A549 (cell line): ENCODE measurements at regions not wholly inside any gene's neighbourhood (a gene's known extent, or its start where the extent isn't known, plus 50 kb on each side); places are given as distances from the start of the nearest gene placed in this dataset.

Experiments
- ATAC-seq, 2 experiments: fragments of 200-7000 bp in 1 of 2; fragments of >200 bp in 1 of 2; cut with Nextera tagmentation in 1 of 2; cut with Tn5 transposase in 1 of 2; 3 replicates each; pipeline versions ENCODE4 v1.8.0 to v1.9.1; 2018 to 2020; ENCODE audit warnings: mild to moderate bottlenecking in 1 of 2, moderate library complexity in 1 of 2
- CTCF ChIA-PET: fragments of 300-600 bp; sonication (Branson Sonifier 250); formaldehyde crosslinking; extraction: SDS; loops from one replicate; lab custom pipeline; 2021; ENCODE audit warnings: antibody characterized with exemption, inconsistent platforms; lab: Yijun Ruan, JAX
- POLR2A ChIA-PET: fragments of 350-600 bp; formaldehyde crosslinking; extraction: SDS; loops from one replicate; lab custom pipeline; 2021; ENCODE audit warnings: antibody characterized with exemption, inconsistent platforms; lab: Yijun Ruan, JAX
- DNase-seq, 2 experiments: peaks; one replicate each; pipeline versions ENCODE4 v3.0.0 to v3.0.0-alpha.2; 2011 to 2016; ENCODE audit warnings: low read depth in 1 of 2, low spot score in 1 of 2
- FAIRE-seq: peaks from 2 replicates; lab custom pipeline; 2011; peaks lifted over from hg19 to GRCh38; lab: Jason Lieb, UNC
- H3K27ac ChIP-seq, 2 experiments: fragments of >200 bp; sonication (Bioruptor Twin); formaldehyde crosslinking; 3 replicates each; pipeline ENCODE4 v1.5.1; 2016 to 2017
- H3K4me1 ChIP-seq: fragments of >200 bp; sonication (Bioruptor Twin); formaldehyde crosslinking; 3 replicates; pipeline ENCODE4 v1.6.1; 2016
- H3K4me2 ChIP-seq: fragments of >200 bp; sonication (Bioruptor Twin); formaldehyde crosslinking; 3 replicates; pipeline ENCODE4 v1.6.1; 2016
- H3K4me3 ChIP-seq: fragments of >200 bp; sonication (Bioruptor Twin); formaldehyde crosslinking; 3 replicates; pipeline ENCODE4 v1.5.1; 2016
- H3K9me3 ChIP-seq: fragments of >200 bp; sonication (Bioruptor Twin); formaldehyde crosslinking; 3 replicates; pipeline ENCODE4 v1.6.1; 2016
- CBX2 ChIP-seq: fragments of 200-600 bp; sonication (generic); IDR thresholded peaks from 2 replicates; pipeline ENCODE4 v1.6.1; 2016; ENCODE audit warnings: low read depth, mild to moderate bottlenecking, borderline replicate concordance
- CEBPB ChIP-seq, 2 experiments: fragments of >200 bp in 1 of 2; sonication (Bioruptor Twin) in 1 of 2; formaldehyde crosslinking in 1 of 2; IDR thresholded peaks; 2 replicates each; pipeline ENCODE4 v1.6.1; 2012 to 2016
- CHD2 ChIP-seq: fragments of 150-350 bp; IDR thresholded peaks from 2 replicates; pipeline ENCODE4 v1.6.1; 2014; ENCODE audit warnings: low read length; ENCODE audit not compliant: partially characterized antibody
- EP300 ChIP-seq, 2 experiments: fragments of >200 bp; sonication (Bioruptor Twin); formaldehyde crosslinking; IDR thresholded peaks; 2 replicates in 1 of 2; 3 replicates in 1 of 2; pipeline ENCODE4 v1.6.1; 2016 to 2017
- GATA3 ChIP-seq: IDR thresholded peaks from 2 replicates; pipeline ENCODE4 v1.6.1; 2012; ENCODE audit warnings: borderline replicate concordance
- HDAC2 ChIP-seq: fragments of 200-600 bp; sonication (generic); IDR thresholded peaks from 2 replicates; pipeline ENCODE4 v1.6.1; 2016
- HOXA7 ChIP-seq: fragments of 250-450 bp; sonication (Bioruptor Pico); IDR thresholded peaks from 2 replicates; pipeline ENCODE4 v1.5.0; 2020; ENCODE audit warnings: mild to moderate bottlenecking, moderate library complexity
- JUN ChIP-seq, 2 experiments: fragments of >200 bp; sonication (Bioruptor Twin); formaldehyde crosslinking; IDR thresholded peaks; 2 replicates in 1 of 2; 3 replicates in 1 of 2; pipeline ENCODE4 v1.6.1; 2016 to 2017
- MAZ ChIP-seq: fragments of 150-350 bp; IDR thresholded peaks from 2 replicates; pipeline ENCODE4 v1.6.1; 2014; ENCODE audit warnings: antibody characterized with exemption, low read depth, low read length, borderline replicate concordance
- RARB ChIP-seq: fragments of 250-450 bp; sonication (Bioruptor Pico); IDR thresholded peaks from 2 replicates; pipeline ENCODE4 v1.8.0; 2021; ENCODE audit warnings: mild to moderate bottlenecking, moderate library complexity
- RCOR1 ChIP-seq: fragments of 150-350 bp; IDR thresholded peaks from 2 replicates; pipeline ENCODE4 v1.6.1; 2014; ENCODE audit warnings: antibody characterized with exemption, low read length, low read depth
- RFX5 ChIP-seq: fragments of 450-650 bp; IDR thresholded peaks from 2 replicates; pipeline ENCODE4 v1.7.1; 2014; ENCODE audit warnings: antibody characterized with exemption, mild to moderate bottlenecking, moderate library complexity
- RNF2 ChIP-seq: fragments of 200-600 bp; sonication (generic); IDR thresholded peaks from 2 replicates; pipeline ENCODE4 v1.6.1; 2016; ENCODE audit warnings: low read depth, mild to moderate bottlenecking, antibody characterized with exemption, moderate library complexity, borderline replicate concordance
- TP53 ChIP-seq: fragments of 250-450 bp; sonication (Bioruptor Pico); IDR thresholded peaks from 2 replicates; pipeline ENCODE4 v1.5.0; 2021; ENCODE audit warnings: mild to moderate bottlenecking, moderate library complexity
- ZFP36 ChIP-seq: fragments of 450-650 bp; IDR thresholded peaks from 2 replicates; pipeline ENCODE4 v1.6.1; 2014; ENCODE audit warnings: borderline replicate concordance; ENCODE audit not compliant: partially characterized antibody
- ZNF302 ChIP-seq: fragments of 250-450 bp; sonication (Bioruptor Pico); IDR thresholded peaks from 2 replicates; pipeline ENCODE4 v1.9.0; 2021; ENCODE audit warnings: inconsistent platforms, mild to moderate bottlenecking, moderate library complexity
- WGBS: methylation state at CpG from one replicate; pipeline ENCODE4 v1.1.6; 2017; ENCODE audit errors: missing lambda C conversion rate; 5-methylcytosine and 5-hydroxymethylcytosine counted together
- TF ChIP-seq, protein P1 (sequence below): IDR thresholded peaks from 2 replicates; pipeline ENCODE4 v1.6.1; 2012
- TF ChIP-seq, protein P2 (sequence below): fragments of 450-650 bp; IDR thresholded peaks from 2 replicates; pipeline ENCODE4 v1.6.1; 2014; ENCODE audit warnings: antibody characterized with exemption
- TF ChIP-seq, protein P3 (sequence below): fragments of 250-450 bp; sonication (Bioruptor Pico); IDR thresholded peaks from 2 replicates; pipeline ENCODE4 v1.5.0; 2020; ENCODE audit warnings: low read depth, mild to moderate bottlenecking, moderate library complexity
- TF ChIP-seq, protein P4 (sequence below): fragments of 200-600 bp; sonication (generic); IDR thresholded peaks from 2 replicates; pipeline ENCODE4 v1.6.1; 2016; ENCODE audit warnings: antibody characterized with exemption, mild to moderate bottlenecking, moderate library complexity

DNA sequence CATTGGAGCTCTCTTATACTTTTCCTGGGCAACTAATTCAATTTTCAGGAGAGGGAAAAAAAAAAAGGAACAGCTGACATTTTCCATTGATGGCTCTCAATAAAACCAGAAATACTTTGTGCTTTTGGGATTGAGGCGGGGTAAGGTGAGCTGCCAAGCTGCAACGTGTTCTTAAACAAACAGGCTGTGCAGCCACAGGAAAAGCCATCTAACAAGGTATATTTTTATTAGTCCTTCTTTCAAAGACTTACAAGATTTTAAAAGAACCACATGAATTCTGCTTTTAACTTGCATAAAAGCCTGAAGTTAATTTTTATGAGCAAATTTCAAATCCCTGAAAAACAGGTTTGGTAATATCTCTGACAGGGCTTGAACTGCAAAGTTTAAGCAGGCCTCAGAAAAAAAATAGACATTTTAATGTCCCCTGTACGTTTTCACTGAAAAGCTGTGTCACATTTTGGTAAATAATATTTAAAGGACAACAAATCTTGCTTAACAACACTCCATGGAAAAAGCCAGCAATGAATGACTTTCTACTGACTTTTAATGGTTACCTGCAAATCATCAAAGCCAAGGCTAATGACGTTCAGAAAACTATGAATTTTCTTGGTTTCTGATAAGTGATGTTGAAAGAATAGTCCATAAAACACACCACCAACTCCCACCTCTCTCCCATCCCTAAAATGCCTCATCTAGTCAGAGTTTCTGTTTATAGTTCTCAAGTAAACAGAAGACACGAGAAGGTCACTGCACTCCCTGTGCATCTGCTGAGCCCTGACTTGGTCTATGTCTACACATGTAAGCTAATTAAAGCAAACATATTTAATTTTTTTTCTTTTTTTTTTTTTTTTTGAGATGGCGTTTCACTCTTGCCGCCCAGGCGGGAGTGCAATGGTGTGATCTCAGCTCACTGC, 433.6 kb downstream of the PIK3R1 start:
- no peak for FAIRE-seq
- POLR2A ChIA-PET = no interaction called here
- H3K27ac ChIP-seq = no peak overlapping the region
- H3K9me3 ChIP-seq = no peaks in the 10 kb centered on the region
- H3K4me1 ChIP-seq = peaks cover 9% of the 10 kb centered on the region; the same call in 2 of the 3 replicates
- TF ChIP-seq CBX2 (no peak), CHD2 (no peak), GATA3 (no peak), ZNF302 (CRISPR knock-in tag) (no peak)
- TF ChIP-seq, protein P1, sequence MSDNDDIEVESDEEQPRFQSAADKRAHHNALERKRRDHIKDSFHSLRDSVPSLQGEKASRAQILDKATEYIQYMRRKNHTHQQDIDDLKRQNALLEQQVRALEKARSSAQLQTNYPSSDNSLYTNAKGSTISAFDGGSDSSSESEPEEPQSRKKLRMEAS = no peak
- TF ChIP-seq, all 56 proteins: peak for 0
- DNase-seq = no peak
- Histone ChIP-seq H3K4me2 (no peak overlapping the region), H3K4me3 (no peak overlapping the region)
- no peak for ATAC-seq
- WGBS = 58% methylated on average over 8 of the region's 8 CpGs
- CTCF ChIA-PET = no interaction called here

DNA sequence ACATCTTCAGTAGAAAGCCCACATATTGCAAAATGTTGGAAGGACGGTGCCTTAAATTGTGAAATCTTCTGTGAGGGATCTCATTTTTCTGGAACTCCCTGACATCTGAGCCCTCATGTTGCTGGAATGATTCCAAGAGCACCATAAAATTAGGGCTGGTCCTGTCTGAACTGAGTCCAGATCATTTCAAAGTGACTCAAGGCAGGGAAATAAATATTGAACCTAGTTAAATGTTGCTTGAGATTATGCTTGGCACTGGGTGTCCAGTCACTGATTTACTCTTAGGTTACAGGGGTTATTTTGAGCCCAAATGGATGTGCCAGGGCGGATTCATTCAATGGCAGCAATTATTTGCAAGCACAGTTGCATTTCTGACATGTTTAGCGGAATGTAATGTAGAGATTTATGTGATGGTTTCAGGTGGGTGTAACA, 437.0 kb downstream of the PIK3R1 start:
- Histone ChIP-seq H3K4me2 (peak overlapping the region; percentile 29; the same call in 2 of the 3 replicates), H3K4me1 (peaks cover 9% of the 10 kb centered on the region; the same call in 2 of the 3 replicates), H3K9me3 (no peaks in the 10 kb centered on the region), H3K27ac (no peak overlapping the region; a peak in 1 of 6 replicates), H3K4me3 (no peak overlapping the region)
- 47% methylated on average over 3 of the region's 3 CpGs for WGBS
- CTCF ChIA-PET = interaction anchor here (1.9 kb wide), 1 partner anchor 9 kb away, joined by 4 read pairs; no protein-coding TSS in a partner anchor
- POLR2A ChIA-PET = no interaction called here
- DNase-seq (peak in 1 of 2 experiments; percentile 24), ATAC-seq (no peak), FAIRE-seq (no peak)
- TF ChIP-seq RFX5 (no peak), HDAC2 (no peak), RARB (no peak), CEBPB (IDR thresholded peaks at IDR 0.05) (peak; percentile 51 to 59; a peak in 2 of 4 replicates), EP300 (IDR thresholded peaks at IDR 0.05) (peak in 1 of 2 experiments; percentile 27; a peak in 1 of 5 replicates), HOXA7 (CRISPR knock-in tag) (no peak), JUN (IDR thresholded peaks at IDR 0.05) (0 out of 5 replicates have a peak, but pooled peaks of 1 of the 2 experiments have one; percentile 27)

DNA sequence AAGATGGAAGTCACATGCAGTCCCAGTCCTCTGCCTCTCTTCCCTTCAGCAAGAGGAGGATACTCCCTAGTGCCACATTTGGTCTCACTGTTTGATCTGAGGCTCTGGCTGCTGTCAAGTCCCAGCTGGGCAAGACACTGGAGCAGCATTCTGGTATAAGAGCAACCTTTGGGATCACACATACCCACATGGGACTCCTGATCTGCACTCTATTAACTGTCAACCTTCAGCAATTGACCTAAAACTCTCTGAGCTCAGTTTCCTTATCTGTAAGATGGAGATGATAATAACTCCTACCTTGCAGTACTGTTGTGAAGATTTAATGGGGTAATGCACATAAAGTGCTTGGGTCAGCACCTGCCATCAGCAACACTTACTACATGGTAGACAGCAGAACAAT, 437.9 kb downstream of the PIK3R1 start:
- H3K27ac ChIP-seq = peak overlapping the region in 1 of 2 experiments; percentile 42; a peak in 1 of 6 replicates
- FAIRE-seq (no peak), ATAC-seq (no peak), DNase-seq (no peak)
- no peak overlapping the region for H3K4me3 ChIP-seq
- H3K4me1 ChIP-seq = peaks cover 9% of the 10 kb centered on the region; the same call in 2 of the 3 replicates
- ChIA-PET POLR2A (no interaction called here), CTCF (no interaction called here)
- TF ChIP-seq RCOR1 (no peak), ZFP36 (no peak), TP53 (CRISPR knock-in tag) (no peak), RNF2 (no peak), MAZ (no peak)
- TF ChIP-seq, protein P2, sequence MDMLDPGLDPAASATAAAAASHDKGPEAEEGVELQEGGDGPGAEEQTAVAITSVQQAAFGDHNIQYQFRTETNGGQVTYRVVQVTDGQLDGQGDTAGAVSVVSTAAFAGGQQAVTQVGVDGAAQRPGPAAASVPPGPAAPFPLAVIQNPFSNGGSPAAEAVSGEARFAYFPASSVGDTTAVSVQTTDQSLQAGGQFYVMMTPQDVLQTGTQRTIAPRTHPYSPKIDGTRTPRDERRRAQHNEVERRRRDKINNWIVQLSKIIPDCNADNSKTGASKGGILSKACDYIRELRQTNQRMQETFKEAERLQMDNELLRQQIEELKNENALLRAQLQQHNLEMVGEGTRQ = no peak
- TF ChIP-seq, protein P3, sequence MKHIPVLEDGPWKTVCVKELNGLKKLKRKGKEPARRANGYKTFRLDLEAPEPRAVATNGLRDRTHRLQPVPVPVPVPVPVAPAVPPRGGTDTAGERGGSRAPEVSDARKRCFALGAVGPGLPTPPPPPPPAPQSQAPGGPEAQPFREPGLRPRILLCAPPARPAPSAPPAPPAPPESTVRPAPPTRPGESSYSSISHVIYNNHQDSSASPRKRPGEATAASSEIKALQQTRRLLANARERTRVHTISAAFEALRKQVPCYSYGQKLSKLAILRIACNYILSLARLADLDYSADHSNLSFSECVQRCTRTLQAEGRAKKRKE (CRISPR knock-in tag) = no peak
- TF ChIP-seq, protein P4, sequence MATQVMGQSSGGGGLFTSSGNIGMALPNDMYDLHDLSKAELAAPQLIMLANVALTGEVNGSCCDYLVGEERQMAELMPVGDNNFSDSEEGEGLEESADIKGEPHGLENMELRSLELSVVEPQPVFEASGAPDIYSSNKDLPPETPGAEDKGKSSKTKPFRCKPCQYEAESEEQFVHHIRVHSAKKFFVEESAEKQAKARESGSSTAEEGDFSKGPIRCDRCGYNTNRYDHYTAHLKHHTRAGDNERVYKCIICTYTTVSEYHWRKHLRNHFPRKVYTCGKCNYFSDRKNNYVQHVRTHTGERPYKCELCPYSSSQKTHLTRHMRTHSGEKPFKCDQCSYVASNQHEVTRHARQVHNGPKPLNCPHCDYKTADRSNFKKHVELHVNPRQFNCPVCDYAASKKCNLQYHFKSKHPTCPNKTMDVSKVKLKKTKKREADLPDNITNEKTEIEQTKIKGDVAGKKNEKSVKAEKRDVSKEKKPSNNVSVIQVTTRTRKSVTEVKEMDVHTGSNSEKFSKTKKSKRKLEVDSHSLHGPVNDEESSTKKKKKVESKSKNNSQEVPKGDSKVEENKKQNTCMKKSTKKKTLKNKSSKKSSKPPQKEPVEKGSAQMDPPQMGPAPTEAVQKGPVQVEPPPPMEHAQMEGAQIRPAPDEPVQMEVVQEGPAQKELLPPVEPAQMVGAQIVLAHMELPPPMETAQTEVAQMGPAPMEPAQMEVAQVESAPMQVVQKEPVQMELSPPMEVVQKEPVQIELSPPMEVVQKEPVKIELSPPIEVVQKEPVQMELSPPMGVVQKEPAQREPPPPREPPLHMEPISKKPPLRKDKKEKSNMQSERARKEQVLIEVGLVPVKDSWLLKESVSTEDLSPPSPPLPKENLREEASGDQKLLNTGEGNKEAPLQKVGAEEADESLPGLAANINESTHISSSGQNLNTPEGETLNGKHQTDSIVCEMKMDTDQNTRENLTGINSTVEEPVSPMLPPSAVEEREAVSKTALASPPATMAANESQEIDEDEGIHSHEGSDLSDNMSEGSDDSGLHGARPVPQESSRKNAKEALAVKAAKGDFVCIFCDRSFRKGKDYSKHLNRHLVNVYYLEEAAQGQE = no peak
- no peak overlapping the region for H3K4me2 ChIP-seq
- no peaks in the 10 kb centered on the region for H3K9me3 ChIP-seq
